ENCODE measurements at regions not wholly inside any gene's neighbourhood (a gene's known extent, or its start where the extent isn't known, plus 50 kb on each side); places are given as distances from the start of the nearest gene placed in this dataset.

GRCh38 chr4:125522992-125523391 lies 208.2 kb downstream of the FAT4 start:
- H3K4me3 ChIP-seq (replicated peaks in 1 of 3; ENCODE audit: insufficient read depth in 1 of 3, low read depth in 1 of 3, low read length in 3 of 3): no peak overlapping the region
- dilution Hi-C loops (cut with MboI; ENCODE audit: extremely low pct_ligation_motif_present, low sequenced_read_pairs) (no loop called here), intact Hi-C loops (cut with micrococcal nuclease) (no loop called here)
- no peak for DNase-seq (ENCODE audit: low read depth, low spot score)
- no peaks in the 10 kb centered on the region for H3K9me3 ChIP-seq (replicated peaks; ENCODE audit: control insufficient read depth, insufficient read depth, low read length)
- no peaks in the 10 kb centered on the region for H3K9me1 ChIP-seq (replicated peaks; ENCODE audit: control insufficient read depth, extremely low read depth, insufficient read depth, low read length)
- no peaks in the 10 kb centered on the region for H4K20me1 ChIP-seq (replicated peaks; ENCODE audit: control insufficient read depth, extremely low read depth, insufficient read depth, low read length)
- no peak overlapping the region for H3K27ac ChIP-seq (ENCODE audit: insufficient read depth, low read depth, low read length)
- H2AFZ ChIP-seq (ENCODE audit: low read depth, low read length): no peak overlapping the region
- H3K79me2 ChIP-seq (ENCODE audit: control insufficient read depth, insufficient read depth, low read length): no peaks in the 10 kb centered on the region
- TF ChIP-seq POLR2A (IDR thresholded peaks at IDR 0.05; ENCODE audit: low read depth, low read length) (no peak), MYC (IDR thresholded peaks at IDR 0.05; ENCODE audit: low read depth, low read length) (no peak), MAX (IDR thresholded peaks at IDR 0.05; ENCODE audit: insufficient read depth, insufficient read length) (no peak), GATA2 (IDR thresholded peaks at IDR 0.05; ENCODE audit: insufficient read depth, insufficient read length, low read depth, low read length) (no peak), POLR2AphosphoS5 (IDR thresholded peaks at IDR 0.05; ENCODE audit: insufficient read depth, low read depth, low read length) (no peak), JUN (IDR thresholded peaks at IDR 0.05; ENCODE audit: borderline replicate concordance, insufficient read depth, insufficient read length, low read depth) (no peak), FOS (IDR thresholded peaks at IDR 0.05; ENCODE audit: borderline replicate concordance, insufficient read depth, low read length) (no peak)
- TF ChIP-seq, protein P1, sequence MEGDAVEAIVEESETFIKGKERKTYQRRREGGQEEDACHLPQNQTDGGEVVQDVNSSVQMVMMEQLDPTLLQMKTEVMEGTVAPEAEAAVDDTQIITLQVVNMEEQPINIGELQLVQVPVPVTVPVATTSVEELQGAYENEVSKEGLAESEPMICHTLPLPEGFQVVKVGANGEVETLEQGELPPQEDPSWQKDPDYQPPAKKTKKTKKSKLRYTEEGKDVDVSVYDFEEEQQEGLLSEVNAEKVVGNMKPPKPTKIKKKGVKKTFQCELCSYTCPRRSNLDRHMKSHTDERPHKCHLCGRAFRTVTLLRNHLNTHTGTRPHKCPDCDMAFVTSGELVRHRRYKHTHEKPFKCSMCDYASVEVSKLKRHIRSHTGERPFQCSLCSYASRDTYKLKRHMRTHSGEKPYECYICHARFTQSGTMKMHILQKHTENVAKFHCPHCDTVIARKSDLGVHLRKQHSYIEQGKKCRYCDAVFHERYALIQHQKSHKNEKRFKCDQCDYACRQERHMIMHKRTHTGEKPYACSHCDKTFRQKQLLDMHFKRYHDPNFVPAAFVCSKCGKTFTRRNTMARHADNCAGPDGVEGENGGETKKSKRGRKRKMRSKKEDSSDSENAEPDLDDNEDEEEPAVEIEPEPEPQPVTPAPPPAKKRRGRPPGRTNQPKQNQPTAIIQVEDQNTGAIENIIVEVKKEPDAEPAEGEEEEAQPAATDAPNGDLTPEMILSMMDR (IDR thresholded peaks at IDR 0.05; ENCODE audit: extremely low read depth in 1 of 2, insufficient read depth in 1 of 2, low read depth in 1 of 2, low read length in 2 of 2): no peak
- BruUV-seq (replicated peaks): no TSS peak
- H3K4me1 ChIP-seq (ENCODE audit: control insufficient read depth, extremely low read depth, insufficient read depth, low read length): peaks cover 18% of the 10 kb centered on the region
- CTCF ChIA-PET: no interaction called here
- POLR2A ChIA-PET: no interaction called here
- H3K9ac ChIP-seq (replicated peaks; ENCODE audit: extremely low read depth, insufficient read depth, low read length): no peak overlapping the region
- H3K27me3 ChIP-seq (ENCODE audit: control insufficient read depth in 2 of 2, insufficient read depth in 2 of 2, low read length in 2 of 2): no peaks in the 10 kb centered on the region
- H3K36me3 ChIP-seq (ENCODE audit: control insufficient read depth in 2 of 2, extremely low read depth in 1 of 2, insufficient read depth in 2 of 2, low read length in 2 of 2): no peaks in the 10 kb centered on the region
- no peak overlapping the region for H3K4me2 ChIP-seq (ENCODE audit: insufficient read depth, low read length)
- FAIRE-seq: no peak
